Ovary (tissue), 3 donors: ENCODE measurements at regions not wholly inside any gene's neighbourhood (a gene's known extent, or its start where the extent isn't known, plus 50 kb on each side); places are given as distances from the start of the nearest gene placed in this dataset.

ENCODE experiments used
- CTCF ChIP-seq, 3 donors: fragments of 450-650 bp in 2 of 3; fragments of 200-600 bp in 1 of 3; IDR thresholded peaks; one replicate each; pipeline versions ENCODE4 v1.5.1 to v1.8.0; 2016 to 2022; ENCODE audit warnings: antibody characterized with exemption in 3 of 3, mild to moderate bottlenecking in 1 of 3
- POLR2A ChIP-seq: fragments of 450-650 bp; IDR thresholded peaks from one replicate; pipeline ENCODE4 v1.6.1; 2017; ENCODE audit warnings: antibody characterized with exemption, mild to moderate bottlenecking, moderate library complexity
- donor health status: DM: no; HTN: no; CAD: no.

GRCh38 chr7:13639396-13639795 lies 350.1 kb downstream of the ETV1 start:
- TF ChIP-seq CTCF (IDR thresholded peaks at IDR 0.05), result no peak
- TF ChIP-seq POLR2A, result no peak
